NCI-H1436 treated with DMSO at 0.1 percent for 48 hours (cell line): ENCODE measurements at regions not wholly inside any gene's neighbourhood (a gene's known extent, or its start where the extent isn't known, plus 50 kb on each side); places are given as distances from the start of the nearest gene placed in this dataset.

ENCODE experiments used
- DNase-seq: peaks from one replicate; lab custom pipeline; 2025; lab: John Stamatoyannopoulos, UW

DNA sequence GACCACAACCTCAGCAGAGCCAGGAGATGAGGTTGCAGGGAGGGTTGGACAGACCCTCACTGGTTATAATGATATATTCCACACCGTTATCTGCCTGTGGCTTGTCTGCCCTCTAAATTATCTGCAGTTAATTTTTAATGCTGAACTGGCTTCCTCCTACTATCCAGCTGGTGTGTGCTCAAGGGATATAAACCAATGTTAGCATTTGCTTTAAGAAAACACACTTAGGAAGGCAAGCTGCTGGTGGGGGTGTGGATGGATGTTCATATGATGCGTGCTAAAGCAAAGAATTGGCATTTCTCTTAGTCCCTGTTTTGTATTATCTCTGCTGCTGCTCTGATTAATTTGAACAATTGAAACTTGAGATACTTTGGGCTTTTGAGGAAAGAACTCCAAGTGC, 132.2 kb upstream of the NPVF start:
- DNase-seq = peak; percentile 50

DNA sequence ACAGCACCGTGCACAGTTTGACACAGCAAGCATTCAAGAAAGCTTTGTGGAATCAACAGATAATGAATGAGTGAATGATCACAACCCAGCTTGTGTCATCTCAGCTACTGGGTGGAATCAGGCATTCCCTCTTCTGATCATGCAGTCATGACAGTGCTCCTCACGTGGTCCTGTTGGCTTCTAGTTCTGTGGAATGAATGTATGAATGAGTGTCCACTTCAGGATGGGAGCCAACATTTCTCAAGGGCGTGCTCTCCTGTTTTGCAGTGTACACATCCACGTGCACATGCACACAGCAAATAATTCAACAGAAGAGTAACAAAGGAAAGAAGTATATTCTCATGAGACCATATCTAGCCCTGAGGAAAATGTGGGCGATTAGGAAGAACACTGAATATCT, 133.1 kb upstream of the NPVF start:
- DNase-seq = no peak

DNA sequence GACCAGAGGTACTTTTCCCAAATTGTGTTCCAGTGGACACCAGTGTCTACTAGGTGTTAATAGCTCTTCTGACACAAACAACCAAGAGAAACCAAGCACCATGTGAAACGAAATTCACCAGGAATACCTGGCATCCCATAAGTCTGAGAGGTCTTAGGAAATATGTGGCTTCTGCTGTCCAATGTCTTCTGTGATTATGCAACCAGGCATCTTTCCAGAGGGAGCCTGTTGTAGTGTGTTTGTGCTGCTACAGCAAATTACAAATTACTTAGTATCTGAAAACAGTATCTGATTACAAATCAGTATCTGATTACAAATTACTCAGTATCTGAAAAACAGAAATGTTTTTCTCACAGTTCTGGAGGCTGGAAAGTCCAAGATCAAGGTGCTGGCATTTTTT, 133.6 kb upstream of the NPVF start:
- no peak for DNase-seq

DNA sequence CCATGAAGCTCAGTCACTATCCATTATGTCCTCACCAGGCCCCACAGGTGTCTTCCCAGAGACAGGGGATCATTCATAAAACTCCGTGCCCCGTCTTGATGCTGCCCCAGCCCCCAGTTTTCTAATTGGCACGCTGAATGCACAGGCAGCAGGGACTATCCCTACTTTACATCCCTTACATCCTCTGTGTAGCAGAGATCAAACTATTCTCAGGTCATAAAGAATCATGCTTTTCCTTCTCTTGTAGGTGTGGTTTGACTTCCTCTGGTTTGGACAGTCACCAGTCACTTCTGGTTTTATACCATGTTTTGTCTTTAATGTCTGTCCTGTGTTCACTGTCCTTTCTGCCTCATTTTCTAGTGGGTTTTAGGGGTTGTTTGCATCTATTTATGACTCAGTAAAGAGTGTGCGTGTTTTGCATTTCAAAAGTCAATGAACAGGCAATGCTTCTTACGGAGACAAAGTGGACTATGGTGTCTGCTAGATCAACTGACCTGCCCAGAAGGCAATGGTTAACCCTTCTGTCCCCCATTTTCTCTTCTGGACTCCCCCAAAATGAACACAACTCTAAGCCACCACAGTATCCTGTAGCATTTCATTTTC, 140.4 kb upstream of the NPVF start:
- no peak for DNase-seq

DNA sequence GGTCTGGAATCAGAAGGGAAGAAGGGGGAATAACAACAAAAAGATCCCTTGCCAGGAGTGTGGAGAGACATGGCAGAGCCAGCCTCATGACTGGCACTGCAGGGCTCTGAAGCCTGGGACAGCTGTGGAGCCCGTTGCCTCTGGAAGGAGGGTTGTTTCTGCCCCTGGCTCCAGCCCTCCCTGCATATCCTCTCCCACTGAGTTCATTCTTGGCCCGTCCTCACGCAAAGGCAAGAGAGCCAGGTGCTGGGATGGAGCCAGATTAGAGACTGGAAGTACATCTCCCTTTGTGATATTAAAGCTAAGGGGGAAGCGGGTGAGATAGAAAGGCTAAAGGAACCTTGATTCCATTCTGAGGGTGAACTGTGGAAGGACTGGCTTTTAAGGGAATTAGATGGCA, 141.5 kb upstream of the NPVF start:
- no peak for DNase-seq

DNA sequence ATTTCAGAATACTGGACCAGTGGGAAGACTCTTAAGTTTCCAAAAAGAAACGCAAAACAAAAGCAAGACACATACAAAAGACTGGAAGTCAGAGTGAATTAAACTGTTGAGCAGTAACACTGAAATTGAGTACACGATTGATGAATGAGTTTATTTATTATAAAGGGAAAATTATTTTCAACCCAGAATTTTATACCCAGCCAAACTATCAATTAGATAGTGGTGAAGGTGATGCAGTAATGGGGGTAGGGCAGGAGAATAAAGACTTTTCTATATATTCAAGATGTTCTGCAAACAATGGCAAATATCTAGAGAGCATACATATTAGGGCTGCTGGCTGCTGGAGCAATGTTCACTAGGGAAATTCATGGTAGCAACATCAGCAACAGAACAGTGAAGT, 143.7 kb upstream of the NPVF start:
- DNase-seq = no peak

DNA sequence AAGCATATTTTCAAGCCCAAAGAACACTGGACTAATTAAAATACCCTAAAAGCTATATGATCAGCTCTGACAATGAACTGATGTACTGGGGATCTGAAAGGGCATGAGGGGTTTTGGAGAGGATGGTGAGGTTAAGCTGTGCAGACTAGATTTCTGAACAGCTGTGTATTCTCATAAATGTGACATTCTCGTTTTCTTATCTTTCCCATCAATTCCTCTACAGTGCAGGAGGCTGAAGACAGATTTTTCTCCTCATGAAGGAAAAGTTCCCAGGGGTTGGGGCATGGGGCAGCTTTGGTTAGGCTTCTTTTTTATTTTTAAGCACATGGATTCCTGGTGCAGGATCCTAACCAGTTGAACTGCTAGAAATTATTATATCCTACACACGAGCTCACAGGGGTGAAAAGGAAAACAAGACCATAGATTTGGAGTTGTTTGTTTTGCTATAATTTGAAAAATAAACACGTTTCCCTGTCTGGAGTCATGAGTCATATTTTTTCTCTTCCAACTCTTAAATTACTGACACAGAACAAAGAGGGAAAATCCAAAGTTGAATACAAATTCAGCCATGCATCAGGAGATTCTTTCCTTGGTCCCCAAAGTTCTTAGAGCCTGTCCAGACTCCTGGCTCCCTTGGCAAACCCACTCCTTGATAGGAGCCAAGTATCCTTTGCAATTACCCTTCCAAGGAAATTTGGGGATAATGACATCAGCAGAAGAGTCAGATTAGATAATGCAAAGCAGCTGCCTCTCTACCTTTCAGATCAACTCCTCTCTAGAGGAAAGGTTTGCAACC, 147.7 kb upstream of the NPVF start:
- DNase-seq = no peak

DNA sequence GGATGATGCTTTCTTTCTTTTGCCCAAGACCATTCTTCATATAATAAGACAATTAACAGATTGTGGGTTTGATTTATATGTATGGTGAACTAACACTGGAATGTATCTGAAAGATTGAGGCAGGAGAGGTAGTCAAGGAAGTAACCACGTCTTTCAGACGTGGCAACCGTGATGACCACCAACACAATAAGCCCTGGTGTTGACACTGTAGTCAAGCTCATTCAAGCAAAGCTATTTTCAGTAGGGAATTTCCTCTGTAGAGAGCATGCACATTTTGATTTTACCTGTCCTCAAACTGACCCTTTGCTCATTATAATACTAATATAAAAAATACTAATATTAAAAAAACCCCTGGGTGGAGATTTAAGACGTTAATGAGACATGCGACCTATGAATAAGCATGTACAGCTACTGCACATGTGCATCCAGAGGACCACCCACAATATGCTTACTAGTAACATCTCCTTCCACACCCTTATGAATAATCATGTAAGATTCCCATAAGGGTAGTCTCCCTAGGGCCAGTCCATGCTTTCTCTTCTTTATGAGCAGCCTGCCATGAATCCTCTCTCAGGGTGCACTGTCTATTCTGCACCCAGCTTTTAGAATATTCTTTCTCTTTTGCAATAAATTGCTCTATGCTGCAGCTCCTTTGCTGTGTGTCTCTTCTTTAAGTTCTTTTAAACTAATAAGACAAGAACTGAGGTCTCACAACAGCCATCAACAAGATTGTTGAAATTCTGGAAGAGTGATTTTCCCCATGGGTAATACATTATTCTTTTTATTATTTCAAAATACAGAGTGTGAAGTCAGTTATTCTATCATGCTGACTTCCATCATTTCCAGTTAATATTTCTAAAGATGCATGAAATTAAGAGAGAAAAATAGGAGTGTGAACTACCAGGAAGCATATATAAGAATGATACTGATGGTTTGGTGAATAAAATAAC, 151.3 kb upstream of the NPVF start:
- no peak for DNase-seq

DNA sequence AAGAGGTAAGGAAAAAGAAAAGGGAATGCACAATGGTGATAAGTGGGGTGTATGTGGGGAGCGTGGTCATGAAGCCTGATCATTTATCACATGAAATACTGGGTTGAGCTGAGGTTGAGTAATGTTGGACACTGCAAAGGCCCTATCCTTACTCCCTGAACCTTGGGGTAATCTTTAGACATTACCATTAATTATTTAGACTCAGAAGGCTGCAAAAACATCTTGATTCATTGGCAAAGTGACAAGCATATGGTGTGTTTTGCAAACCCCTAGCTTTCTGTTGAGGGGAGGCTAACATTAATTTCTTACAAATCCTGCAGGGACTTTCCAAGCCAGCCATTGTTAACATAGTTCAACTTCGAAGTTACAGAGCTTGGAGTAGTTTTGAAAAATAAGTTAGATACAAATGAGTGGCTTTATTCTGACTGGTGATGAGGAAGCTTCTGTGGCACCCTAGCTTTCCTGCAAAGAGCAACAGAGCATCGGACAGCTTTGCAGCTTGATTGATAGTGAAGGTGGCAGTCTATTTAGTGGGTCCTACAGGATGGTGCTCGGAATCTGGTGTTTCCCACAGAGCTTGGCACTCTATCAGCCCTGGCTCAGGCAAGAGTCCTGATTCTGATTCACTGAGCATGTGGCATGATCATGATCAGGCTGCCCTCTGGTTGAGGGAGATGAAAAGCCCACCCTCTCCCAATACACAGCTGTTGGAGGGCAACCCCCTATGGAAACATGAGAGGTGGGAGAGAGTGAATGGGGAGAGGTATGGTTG, 153.7 kb upstream of the NPVF start:
- DNase-seq = no peak

DNA sequence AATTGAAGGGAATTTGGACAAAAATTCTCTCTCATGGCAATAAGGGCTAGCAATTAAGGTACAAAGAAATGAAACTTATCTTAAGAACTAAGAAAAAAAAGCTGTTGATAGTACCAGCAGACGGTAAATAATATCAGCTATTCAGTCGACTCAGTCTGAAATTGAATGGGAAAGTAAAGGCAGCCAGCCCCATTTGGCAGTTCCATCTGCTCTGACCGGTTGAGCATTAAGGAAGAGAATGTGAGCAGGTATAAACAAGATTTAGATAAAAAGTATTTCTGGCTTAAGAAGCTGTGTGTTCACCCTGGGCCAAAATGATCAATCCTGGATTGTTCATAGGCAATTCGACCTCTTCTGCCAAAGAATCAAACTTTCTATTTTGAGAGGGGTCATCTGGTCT, 154.6 kb upstream of the NPVF start:
- no peak for DNase-seq

DNA sequence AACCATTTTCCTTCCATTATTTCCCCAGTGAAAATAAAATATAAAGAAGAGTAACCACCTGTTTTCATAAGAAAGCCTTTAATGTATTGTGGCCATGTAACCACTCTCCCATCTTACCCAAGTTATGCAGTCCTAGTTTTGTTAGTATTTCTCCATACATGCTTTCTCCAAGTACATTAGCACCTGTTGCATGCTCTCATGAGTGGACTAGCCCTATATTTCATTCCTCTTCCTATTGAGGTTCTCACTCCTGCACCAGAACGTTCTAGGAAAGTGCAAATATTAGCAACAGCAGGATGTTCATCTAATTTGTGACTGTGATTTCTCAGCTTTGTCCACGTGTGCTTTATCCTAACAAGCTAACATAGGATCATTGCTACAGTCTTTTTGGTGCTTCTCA, 155.1 kb upstream of the NPVF start:
- no peak for DNase-seq

DNA sequence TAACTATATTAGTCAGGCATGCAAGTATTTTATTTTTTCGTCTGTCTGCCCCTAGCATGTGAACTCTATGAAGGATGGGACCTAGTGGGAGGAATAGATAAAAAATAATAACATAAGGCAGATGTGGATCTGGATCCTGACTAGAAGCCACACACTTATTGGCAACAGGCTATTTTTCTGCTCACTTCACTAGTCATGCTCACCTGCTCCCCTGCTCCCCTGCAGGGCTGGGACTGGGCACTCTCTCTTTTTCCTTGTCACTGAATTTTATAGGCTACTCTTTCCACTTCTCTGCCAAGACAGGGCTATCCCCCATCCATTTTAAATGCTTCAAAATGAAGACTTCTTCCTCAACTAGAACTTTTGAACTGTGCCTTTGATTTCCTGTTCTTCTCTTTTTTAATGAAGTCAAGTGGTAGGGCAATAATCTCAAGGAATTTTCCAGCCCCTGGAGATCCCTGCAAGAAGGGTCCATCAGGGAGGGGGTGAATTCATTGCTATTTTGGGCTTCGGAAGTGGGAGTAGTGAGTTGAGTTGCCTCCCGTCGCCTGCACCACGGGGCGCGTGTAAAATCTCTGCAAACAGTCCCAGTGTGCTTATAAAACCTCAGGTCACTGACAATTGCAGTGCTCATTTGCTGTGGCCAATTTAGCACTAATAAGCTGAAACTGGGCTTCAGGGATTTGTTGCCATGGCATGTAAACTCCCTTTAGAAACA, 156.7 kb upstream of the NPVF start:
- DNase-seq = no peak

DNA sequence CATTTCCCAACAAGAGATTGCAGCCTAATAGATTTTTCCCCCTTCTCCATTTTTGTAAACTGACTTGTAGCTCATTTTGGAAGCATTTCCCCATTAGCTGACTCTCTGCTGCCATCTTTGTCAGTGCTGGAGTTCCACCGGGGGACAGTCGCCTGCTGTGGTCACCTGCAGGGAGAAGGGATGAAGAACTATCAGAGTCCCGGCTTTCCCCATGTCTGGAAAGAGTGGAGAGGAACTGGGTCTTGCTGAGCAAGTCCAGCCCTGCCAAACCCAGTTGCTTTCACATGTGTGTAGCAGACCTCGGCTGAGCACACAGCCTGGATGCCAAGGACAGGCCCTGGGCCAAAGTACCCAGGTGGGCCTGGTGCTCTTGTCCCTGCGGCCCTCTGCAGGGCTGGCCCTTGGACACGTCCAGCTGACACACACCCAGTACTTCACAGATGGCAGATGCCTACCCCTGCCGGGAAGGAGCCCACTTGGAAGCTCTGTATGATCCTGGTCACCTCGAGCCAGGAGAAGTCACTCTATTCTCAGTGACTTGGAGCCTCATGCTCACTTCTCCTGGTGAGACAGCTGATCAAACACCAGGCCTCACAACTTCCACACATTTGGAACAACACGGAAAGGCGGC, 157.3 kb upstream of the NPVF start:
- no peak for DNase-seq

DNA sequence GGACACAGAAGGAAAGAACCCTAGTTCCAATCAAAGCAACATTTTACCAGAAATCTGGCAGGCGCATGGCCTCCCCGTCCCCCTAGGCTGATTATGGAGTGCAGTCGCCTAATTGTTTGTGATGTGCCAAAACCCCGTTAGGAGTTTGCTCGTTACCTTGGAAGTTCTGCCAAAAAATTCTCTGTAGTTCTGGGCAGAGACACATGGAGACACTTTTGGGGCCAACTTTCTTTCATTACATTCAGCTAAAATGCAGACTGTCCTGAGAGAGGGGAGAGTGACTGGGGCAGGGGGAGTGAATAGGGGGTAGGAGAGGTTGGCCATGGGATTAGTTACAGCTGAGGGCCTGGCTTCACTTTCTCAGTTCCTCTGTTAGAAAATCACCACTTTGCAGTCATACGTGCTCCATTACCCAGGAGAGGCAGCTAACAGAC, 158.0 kb upstream of the NPVF start:
- DNase-seq = no peak

DNA sequence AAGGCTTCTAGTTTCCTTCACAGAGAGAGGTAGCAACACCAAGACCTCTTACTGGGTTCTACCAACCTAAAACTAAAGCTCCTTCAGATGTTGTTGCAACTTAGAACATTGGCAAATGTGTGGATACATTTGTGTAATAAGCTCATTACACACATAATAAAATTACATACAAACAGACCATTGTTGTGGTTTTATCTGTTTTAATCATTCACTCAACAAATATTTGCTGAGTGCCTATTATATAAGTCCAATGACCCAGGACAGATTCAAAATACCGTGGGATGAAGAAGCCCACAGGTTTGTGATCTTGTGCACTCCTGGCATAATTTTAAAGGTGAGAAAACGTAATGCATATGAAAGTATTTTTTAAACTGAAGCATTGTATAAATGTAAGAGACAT, 160.4 kb upstream of the NPVF start:
- no peak for DNase-seq

DNA sequence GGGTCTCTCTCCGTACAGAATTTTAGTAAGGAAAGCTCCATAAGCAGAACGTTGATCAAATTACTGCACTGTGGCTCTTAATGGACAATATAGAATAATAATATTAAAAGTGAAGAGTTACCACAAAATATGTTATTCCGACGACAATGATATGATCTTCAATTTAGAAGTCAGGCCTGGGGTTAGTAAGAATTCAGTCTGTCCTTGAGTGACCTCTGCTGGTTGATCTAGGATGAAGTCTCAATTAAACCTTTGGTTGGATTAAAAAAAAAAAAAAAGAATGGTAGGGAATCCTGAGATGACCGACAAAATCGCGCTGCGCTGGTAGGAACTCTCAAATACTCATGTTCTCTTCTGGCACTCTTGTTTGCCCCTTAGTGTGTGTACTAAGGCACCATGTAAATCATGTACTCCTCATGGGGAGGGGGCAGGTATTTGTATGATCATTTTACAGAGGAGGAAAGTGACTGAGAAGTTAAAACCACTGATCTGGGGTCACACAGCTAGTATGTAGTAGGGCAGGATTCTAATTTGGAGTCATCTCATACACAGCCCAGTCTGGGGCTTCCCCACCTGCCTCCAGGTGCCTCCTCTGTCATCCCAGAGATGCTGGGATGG, 161.3 kb upstream of the NPVF start:
- peak; percentile 49 for DNase-seq

DNA sequence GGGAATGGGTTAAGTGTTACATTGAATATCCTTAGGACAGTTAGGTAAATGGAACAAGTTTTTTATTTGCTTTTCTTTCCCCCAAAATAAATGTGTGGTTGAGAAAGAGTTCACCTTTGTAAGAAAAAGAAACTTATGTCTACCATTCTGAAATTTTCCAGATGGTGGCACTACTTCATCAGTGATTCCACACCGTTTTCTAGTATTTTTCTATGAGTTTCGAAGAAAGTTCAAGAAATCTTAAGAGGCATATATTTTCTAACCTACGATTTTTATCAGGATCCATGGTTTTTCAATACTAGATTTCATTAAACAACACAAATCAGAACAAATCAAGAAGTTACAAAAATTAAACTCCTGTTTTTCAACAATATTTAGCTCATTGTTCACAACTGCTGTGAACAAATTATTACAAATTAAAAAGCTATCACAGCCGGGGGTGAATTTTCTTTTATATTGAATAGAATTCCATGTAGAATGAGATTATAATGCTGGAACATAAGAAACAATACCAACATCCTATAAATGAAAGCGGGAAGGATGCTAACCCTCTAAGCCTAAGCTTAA, 163.1 kb upstream of the NPVF start:
- no peak for DNase-seq

DNA sequence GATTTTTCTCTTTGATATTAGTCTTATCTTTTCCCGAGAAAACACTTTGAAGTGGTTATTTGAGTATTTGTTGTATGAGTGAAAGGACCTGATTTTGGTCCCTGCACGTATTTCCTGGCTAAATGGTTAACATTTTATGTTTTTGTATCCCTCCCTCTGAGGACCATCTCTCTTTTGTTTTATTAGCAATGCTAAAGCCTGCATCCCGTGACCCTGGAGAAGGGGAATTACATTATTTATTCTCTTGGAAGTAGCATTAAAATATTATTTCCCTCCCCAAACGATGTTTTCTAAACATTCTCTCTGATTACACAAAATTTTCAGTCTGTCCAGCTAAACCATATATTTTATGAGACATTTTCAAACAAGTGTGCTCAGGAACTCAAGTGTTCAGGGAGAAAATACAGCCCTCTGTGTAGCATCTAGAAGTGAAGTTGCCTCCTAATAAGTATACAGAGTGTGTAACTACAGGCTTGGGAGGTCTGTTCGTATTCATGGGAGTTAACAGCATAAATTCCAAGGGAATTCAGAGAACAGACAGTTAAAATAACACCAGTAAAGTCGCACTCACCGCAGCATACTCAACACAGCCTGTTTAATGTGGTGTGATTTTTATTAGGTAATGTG, 163.8 kb upstream of the NPVF start:
- no peak for DNase-seq

DNA sequence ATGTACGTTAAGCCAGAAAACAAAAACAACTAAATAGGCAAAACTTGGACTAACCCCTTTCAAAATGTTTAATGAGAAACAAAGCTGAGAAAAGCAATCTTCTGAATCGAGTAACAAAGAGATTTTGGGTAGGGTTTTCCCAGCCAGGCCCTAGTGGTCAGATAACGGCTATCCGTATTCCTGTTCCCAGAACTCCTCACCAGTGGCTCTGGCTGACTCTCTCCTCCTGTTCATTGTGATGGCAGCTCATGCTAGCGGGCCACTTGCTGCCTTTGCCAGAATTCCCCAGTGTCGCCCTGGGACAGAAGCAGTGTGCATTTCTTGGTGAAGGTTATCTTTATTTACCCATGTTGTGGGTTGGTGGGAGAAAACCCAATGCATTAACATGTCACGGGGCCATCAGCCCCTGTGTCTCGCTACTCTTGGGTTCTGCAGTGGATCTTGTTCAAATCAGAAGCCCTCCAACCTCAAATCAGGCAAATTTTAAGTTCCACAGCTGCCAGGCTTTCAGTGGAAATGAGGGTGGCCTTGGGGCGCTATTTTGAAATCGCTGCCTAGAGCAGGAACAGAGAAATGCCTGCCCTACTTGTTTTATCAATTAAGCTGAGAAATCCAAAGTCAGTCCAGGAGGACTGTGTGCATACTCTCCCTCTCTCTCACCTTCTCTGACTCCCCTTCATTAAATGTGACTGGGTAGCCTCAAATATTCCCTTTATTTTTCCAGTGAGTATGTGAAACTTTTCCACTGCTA, 164.5 kb upstream of the NPVF start:
- DNase-seq = no peak
